ENCODE measurements at regions not wholly inside any gene's neighbourhood (a gene's known extent, or its start where the extent isn't known, plus 50 kb on each side); places are given as distances from the start of the nearest gene placed in this dataset.

DNA sequence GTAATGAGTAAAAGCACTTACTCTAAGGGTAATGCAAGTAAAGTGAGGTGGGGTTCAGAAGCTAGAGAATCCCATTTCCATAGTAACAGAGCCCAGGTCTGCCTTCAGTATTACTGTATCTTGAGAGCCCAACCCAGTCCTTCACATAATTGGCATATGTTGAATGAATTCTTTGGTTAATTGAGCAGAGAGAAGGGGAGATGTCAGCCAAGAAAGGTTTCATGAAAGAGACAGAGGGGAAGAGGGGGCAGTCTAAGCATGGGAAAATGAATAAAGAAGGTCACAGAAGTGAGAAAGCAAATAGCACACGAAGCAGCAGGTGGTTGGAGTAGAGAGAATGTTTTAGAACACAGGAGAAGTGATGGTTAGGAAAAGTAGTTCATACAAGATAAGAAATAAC is 371.1 kb downstream of the SEC23A start:
- TF ChIP-seq, protein P1, sequence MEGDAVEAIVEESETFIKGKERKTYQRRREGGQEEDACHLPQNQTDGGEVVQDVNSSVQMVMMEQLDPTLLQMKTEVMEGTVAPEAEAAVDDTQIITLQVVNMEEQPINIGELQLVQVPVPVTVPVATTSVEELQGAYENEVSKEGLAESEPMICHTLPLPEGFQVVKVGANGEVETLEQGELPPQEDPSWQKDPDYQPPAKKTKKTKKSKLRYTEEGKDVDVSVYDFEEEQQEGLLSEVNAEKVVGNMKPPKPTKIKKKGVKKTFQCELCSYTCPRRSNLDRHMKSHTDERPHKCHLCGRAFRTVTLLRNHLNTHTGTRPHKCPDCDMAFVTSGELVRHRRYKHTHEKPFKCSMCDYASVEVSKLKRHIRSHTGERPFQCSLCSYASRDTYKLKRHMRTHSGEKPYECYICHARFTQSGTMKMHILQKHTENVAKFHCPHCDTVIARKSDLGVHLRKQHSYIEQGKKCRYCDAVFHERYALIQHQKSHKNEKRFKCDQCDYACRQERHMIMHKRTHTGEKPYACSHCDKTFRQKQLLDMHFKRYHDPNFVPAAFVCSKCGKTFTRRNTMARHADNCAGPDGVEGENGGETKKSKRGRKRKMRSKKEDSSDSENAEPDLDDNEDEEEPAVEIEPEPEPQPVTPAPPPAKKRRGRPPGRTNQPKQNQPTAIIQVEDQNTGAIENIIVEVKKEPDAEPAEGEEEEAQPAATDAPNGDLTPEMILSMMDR (conservative IDR thresholded peaks at IDR 0.05; ENCODE audit: low read length) = no peak
- TF ChIP-seq EZH2phosphoT487 (IDR thresholded peaks at IDR 0.05; ENCODE audit: borderline replicate concordance, low read depth, low read length) = no peak

All from OCI-LY7 (cell line).